ENCODE measurements at regions not wholly inside any gene's neighbourhood (a gene's known extent, or its start where the extent isn't known, plus 50 kb on each side); places are given as distances from the start of the nearest gene placed in this dataset.

DNA sequence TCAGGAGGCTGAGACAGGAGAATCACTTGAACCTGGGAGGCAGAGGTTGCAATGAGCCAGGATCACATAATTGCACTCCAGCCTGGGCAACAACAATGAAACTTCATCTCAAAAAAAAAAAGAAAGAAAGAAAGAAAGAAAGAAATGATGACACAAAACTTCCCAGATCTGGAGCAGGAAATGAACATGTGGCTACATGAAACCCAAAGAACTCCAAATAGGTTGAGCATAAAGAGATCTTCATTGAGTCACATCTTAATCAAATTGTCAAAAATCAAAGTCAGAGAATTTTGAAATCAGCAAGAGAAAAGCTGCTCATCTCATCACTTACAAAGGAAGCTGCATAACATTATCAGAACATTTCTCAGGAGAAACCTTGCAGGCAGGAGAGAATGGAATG, 247.0 kb downstream of the IBTK start:
- TF ChIP-seq, protein P1, sequence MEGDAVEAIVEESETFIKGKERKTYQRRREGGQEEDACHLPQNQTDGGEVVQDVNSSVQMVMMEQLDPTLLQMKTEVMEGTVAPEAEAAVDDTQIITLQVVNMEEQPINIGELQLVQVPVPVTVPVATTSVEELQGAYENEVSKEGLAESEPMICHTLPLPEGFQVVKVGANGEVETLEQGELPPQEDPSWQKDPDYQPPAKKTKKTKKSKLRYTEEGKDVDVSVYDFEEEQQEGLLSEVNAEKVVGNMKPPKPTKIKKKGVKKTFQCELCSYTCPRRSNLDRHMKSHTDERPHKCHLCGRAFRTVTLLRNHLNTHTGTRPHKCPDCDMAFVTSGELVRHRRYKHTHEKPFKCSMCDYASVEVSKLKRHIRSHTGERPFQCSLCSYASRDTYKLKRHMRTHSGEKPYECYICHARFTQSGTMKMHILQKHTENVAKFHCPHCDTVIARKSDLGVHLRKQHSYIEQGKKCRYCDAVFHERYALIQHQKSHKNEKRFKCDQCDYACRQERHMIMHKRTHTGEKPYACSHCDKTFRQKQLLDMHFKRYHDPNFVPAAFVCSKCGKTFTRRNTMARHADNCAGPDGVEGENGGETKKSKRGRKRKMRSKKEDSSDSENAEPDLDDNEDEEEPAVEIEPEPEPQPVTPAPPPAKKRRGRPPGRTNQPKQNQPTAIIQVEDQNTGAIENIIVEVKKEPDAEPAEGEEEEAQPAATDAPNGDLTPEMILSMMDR (IDR thresholded peaks at IDR 0.05): no peak
- TF ChIP-seq POLR2AphosphoS5 (IDR thresholded peaks at IDR 0.05): no peak
